Neuronal stem cell (in vitro differentiated cells): ENCODE measurements at regions not wholly inside any gene's neighbourhood (a gene's known extent, or its start where the extent isn't known, plus 50 kb on each side); places are given as distances from the start of the nearest gene placed in this dataset.

Experiments used
- DNase-seq: peaks from one replicate; pipeline ENCODE4 v3.0.0-alpha.2; 2013; ENCODE audit warnings: low spot score
- H2AFZ ChIP-seq: one replicate; pipeline ENCODE4 v1.6.1; 2013; ENCODE audit warnings: mild to moderate bottlenecking, low read length, inconsistent platforms
- H2AK5ac ChIP-seq: 2 replicates; pipeline ENCODE4 v1.6.1; 2013; ENCODE audit warnings: low read depth, mild to moderate bottlenecking, inconsistent platforms, low read length, moderate library complexity, mixed read lengths
- H2BK120ac ChIP-seq: 2 replicates; pipeline ENCODE4 v1.6.1; 2013; ENCODE audit warnings: low read depth, mild to moderate bottlenecking, inconsistent platforms, low read length, moderate library complexity, mixed read lengths
- H2BK12ac ChIP-seq: one replicate; pipeline ENCODE4 v1.6.1; 2013; ENCODE audit warnings: low read length, inconsistent platforms
- H2BK15ac ChIP-seq: 2 replicates; pipeline ENCODE4 v1.6.1; 2013; ENCODE audit warnings: mild to moderate bottlenecking, low read length, inconsistent platforms, mixed read lengths
- H2BK5ac ChIP-seq: one replicate; pipeline ENCODE4 v1.6.1; 2013; ENCODE audit warnings: inconsistent platforms, mild to moderate bottlenecking, low read length, moderate library complexity
- H3K14ac ChIP-seq: one replicate; pipeline ENCODE4 v1.6.1; 2013; ENCODE audit warnings: low read length, inconsistent platforms
- H3K18ac ChIP-seq: 2 replicates; pipeline ENCODE4 v1.6.1; 2013; ENCODE audit warnings: low read length, inconsistent platforms
- H3K23ac ChIP-seq: 2 replicates; pipeline ENCODE4 v1.6.1; 2013; ENCODE audit warnings: low read depth, mild to moderate bottlenecking, mixed read lengths, low read length, inconsistent platforms; ENCODE audit not compliant: poor library complexity
- H3K27ac ChIP-seq: replicated peaks from 3 replicates; pipeline ENCODE4 v1.5.1; 2013; ENCODE audit warnings: low read length, inconsistent platforms
- H3K27me3 ChIP-seq, 3 experiments: 2 replicates each; pipeline ENCODE4 v1.6.1; 2013; ENCODE audit warnings: low read length in 3 of 3, mild to moderate bottlenecking in 2 of 3, inconsistent platforms in 1 of 3, low read depth in 1 of 3, mixed read lengths in 1 of 3, moderate library complexity in 1 of 3; ENCODE audit not compliant: control insufficient read depth in 3 of 3, insufficient read depth in 3 of 3
- H3K36me3 ChIP-seq, 2 donors: replicated peaks in 1 of 2; 2 replicates each; pipeline ENCODE4 v1.6.1; 2013; ENCODE audit warnings: low read length in 2 of 2; ENCODE audit not compliant: control insufficient read depth in 2 of 2, insufficient read depth in 2 of 2
- H3K4ac ChIP-seq: 2 replicates; pipeline ENCODE4 v1.6.1; 2013; ENCODE audit warnings: inconsistent platforms, mild to moderate bottlenecking, low read length, moderate library complexity
- H3K4me1 ChIP-seq, 2 donors: 1 replicate in 1 of 2; 2 replicates in 1 of 2; pipeline ENCODE4 v1.6.1; 2013; ENCODE audit warnings: low read length in 2 of 2, low read depth in 1 of 2; ENCODE audit not compliant: control insufficient read depth in 2 of 2, insufficient read depth in 1 of 2
- H3K4me2 ChIP-seq: one replicate; pipeline ENCODE4 v1.6.1; 2013; ENCODE audit warnings: mild to moderate bottlenecking, low read length, inconsistent platforms; ENCODE audit not compliant: insufficient read depth, poor library complexity, severe bottlenecking
- H3K4me3 ChIP-seq, 2 donors: 2 replicates each; pipeline ENCODE4 v1.5.1; 2013; ENCODE audit warnings: low read length in 2 of 2, mild to moderate bottlenecking in 2 of 2, inconsistent platforms in 1 of 2, moderate library complexity in 1 of 2
- H3K79me1 ChIP-seq: one replicate; pipeline ENCODE4 v1.6.1; 2013; ENCODE audit warnings: low read depth, mild to moderate bottlenecking, inconsistent platforms, low read length, moderate library complexity
- H3K9ac ChIP-seq: one replicate; pipeline ENCODE4 v1.6.1; 2013; ENCODE audit warnings: mild to moderate bottlenecking, low read depth, low read length, inconsistent platforms; ENCODE audit not compliant: poor library complexity
- H3K9me3 ChIP-seq, 2 donors: replicated peaks in 1 of 2; 2 replicates each; pipeline versions ENCODE3 to v1.6.1; 2013; ENCODE audit warnings: low read length in 2 of 2, mild to moderate bottlenecking in 2 of 2, inconsistent platforms in 1 of 2, low read depth in 1 of 2, mixed read lengths in 1 of 2, moderate library complexity in 1 of 2; ENCODE audit not compliant: control insufficient read depth in 2 of 2, insufficient read depth in 1 of 2
- H4K8ac ChIP-seq: one replicate; pipeline ENCODE4 v1.6.1; 2013; ENCODE audit warnings: low read depth, mild to moderate bottlenecking, inconsistent platforms, low read length, moderate library complexity
- H4K91ac ChIP-seq: one replicate; pipeline ENCODE4 v1.6.1; 2013; ENCODE audit warnings: low read length, low read depth, mild to moderate bottlenecking, inconsistent platforms; ENCODE audit not compliant: poor library complexity
- WGBS, 2 donors: extraction: QIAGEN DNeasy Blood & Tissue Kit; methylation state at CpG; one replicate each; pipeline ENCODE4 v1.1.7; 2013; ENCODE audit warnings: missing lambda C conversion rate in 2 of 2, mixed read lengths in 1 of 2; ENCODE audit not compliant: insufficient read length in 2 of 2, insufficient replicate concordance in 1 of 2; ENCODE audit errors: extremely low coverage in 2 of 2; 5-methylcytosine and 5-hydroxymethylcytosine counted together

DNA sequence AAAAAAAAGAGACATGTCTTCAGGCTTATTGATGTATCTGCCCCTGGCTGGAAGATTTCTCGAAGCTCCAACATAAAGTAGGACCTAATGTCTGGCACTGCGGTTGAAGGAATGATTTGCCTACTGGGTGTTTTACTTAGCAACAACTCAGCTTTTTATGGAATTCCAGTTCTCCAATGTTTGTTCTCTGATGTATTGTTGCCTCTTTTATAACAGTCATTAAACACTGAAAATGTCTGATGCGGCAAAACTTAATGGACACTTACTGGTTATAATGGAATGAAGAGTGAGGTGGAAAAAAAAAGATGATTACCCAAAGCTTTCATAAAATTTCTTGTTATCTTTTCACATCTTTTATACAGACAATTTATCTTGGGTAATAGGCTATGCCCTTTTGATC lies 75.6 kb upstream of the ZFP42 start:
- no peak overlapping the region for H2BK15ac ChIP-seq
- H2BK120ac ChIP-seq = no peak overlapping the region
- no peak overlapping the region for H3K4ac ChIP-seq
- no peaks in the 10 kb centered on the region for H3K79me1 ChIP-seq
- no peak overlapping the region for H3K14ac ChIP-seq
- no peak overlapping the region for H3K27ac ChIP-seq
- no peaks in the 10 kb centered on the region for H3K4me1 ChIP-seq
- no peak overlapping the region for H3K23ac ChIP-seq
- WGBS, 2 donors = no CpG with 5 or more reads among the region's 3 CpGs
- H4K8ac ChIP-seq = no peak overlapping the region
- H3K27me3 ChIP-seq = no peaks in the 10 kb centered on the region
- no peak overlapping the region for H3K9ac ChIP-seq
- no peaks in the 10 kb centered on the region for H3K9me3 ChIP-seq
- no peak overlapping the region for H2BK12ac ChIP-seq
- no peak overlapping the region for H3K4me2 ChIP-seq
- H2AFZ ChIP-seq = no peak overlapping the region
- DNase-seq = no peak
- no peak overlapping the region for H2BK5ac ChIP-seq
- H2AK5ac ChIP-seq = no peak overlapping the region
- no peaks in the 10 kb centered on the region for H3K36me3 ChIP-seq
- no peak overlapping the region for H3K18ac ChIP-seq
- H4K91ac ChIP-seq = no peak overlapping the region
- H3K4me3 ChIP-seq = no peak overlapping the region

DNA sequence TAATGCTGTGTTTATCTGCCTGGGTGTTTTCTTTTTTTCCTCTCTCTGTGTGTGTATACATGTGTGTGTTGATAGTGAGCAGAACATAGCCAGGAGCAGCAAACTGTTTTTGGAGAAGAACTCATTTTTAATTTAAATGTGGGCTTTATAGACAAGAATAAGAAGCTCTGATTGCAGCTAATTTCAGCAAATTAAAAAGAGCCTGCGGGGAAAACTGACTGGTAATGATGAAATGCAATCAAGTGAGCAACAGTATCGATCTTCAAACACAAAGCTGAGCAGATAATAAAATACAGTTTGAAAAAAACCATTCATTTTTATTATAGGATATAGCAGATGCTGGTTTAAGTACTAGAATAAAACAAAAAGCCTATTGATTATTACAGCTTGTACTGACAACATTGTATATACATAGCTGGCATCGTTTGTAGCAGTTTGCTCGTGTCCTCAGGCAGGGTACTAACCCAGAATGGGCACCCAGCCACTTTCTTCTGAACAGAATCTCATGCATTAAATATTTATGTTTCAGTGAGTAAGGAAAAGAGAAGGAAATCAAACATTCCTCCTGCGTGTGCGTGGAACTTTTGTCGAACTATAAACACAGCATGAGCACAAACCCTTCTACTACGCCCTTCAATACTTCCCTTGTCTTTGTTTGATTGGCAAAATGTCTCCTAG lies 73.5 kb upstream of the ZFP42 start:
- Histone ChIP-seq H3K27ac (no peak overlapping the region), H3K9me3 (no peaks in the 10 kb centered on the region), H3K4me1 (no peaks in the 10 kb centered on the region), H3K14ac (no peak overlapping the region), H3K4ac (no peak overlapping the region), H2AFZ (no peak overlapping the region), H2BK120ac (no peak overlapping the region), H3K23ac (no peak overlapping the region), H3K9ac (no peak overlapping the region), H3K4me3 (no peak overlapping the region), H3K79me1 (no peaks in the 10 kb centered on the region), H3K18ac (no peak overlapping the region), H3K36me3 (no peaks in the 10 kb centered on the region), H4K91ac (no peak overlapping the region), H4K8ac (no peak overlapping the region), H3K27me3 (no peaks in the 10 kb centered on the region), H2BK12ac (no peak overlapping the region), H2BK15ac (no peak overlapping the region), H2BK5ac (no peak overlapping the region), H3K4me2 (no peak overlapping the region), H2AK5ac (no peak overlapping the region)
- WGBS, 2 donors = no CpG with 5 or more reads among the region's 8 CpGs
- DNase-seq = no peak

DNA sequence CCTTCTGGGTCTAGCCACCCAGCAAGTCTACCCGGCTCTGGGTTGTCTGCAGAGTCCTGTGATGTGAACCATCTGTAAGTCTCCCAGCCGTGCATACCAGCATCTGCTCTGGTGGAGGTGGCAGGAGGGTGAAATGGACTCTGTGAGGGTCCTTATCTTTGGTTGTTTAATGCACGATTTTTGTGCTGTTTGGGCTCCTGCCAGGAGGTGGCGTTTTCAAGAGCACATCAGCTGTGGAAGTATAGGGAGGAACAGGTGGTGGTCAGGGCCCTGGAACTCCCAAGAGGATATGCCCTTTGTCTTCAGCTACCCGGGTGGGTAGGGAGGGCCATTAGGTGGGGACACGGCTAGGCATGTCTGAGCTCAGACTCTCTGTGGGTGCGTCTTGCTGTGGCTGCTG lies 66.5 kb upstream of the ZFP42 start:
- Histone ChIP-seq H2BK12ac (no peak overlapping the region), H3K4me1 (no peaks in the 10 kb centered on the region), H2AK5ac (peak overlapping the region; percentile 28), H3K36me3 (no peaks in the 10 kb centered on the region), H3K27me3 (no peaks in the 10 kb centered on the region), H2BK15ac (no peak overlapping the region), H4K8ac (no peak overlapping the region), H2BK120ac (no peak overlapping the region), H3K4ac (no peak overlapping the region), H3K4me3 (no peak overlapping the region), H3K14ac (no peak overlapping the region), H2AFZ (no peak overlapping the region), H3K23ac (no peak overlapping the region), H2BK5ac (no peak overlapping the region), H3K4me2 (no peak overlapping the region), H3K18ac (peak overlapping the region; percentile 57), H4K91ac (no peak overlapping the region), H3K9ac (no peak overlapping the region), H3K79me1 (no peaks in the 10 kb centered on the region), H3K27ac (no peak overlapping the region), H3K9me3 (peaks cover 0 to 2% of the 10 kb centered on the region in 2 donors)
- no CpG with 5 or more reads among the region's 7 CpGs for WGBS, 2 donors
- no peak for DNase-seq

DNA sequence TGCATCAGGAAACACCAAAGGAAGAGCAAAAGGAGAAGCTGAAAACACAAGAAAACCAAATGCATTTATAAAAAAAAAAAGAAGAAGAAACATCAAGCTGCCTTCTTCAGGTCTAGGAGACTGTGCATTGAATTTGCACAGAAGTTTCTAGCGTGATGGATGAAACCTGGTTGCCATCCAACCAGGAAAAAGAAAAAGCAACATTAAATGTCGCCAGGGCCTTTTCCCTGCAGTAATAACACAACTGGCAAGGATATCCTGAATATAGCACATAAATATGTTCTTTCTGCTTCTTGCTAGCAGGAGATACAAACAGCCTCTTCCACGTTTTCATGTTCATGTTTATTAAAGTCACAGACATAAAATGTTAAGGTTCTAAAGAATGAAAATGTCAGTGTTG lies 60.8 kb upstream of the ZFP42 start:
- Histone ChIP-seq H2BK15ac (no peak overlapping the region), H3K27ac (no peak overlapping the region), H2AFZ (no peak overlapping the region), H3K27me3 (no peaks in the 10 kb centered on the region), H4K8ac (no peak overlapping the region), H3K4me2 (no peak overlapping the region), H3K79me1 (no peaks in the 10 kb centered on the region), H3K9ac (no peak overlapping the region), H4K91ac (no peak overlapping the region), H2BK5ac (no peak overlapping the region), H3K9me3 (no peaks in the 10 kb centered on the region), H3K4me1 (no peaks in the 10 kb centered on the region), H3K4ac (no peak overlapping the region), H2BK120ac (no peak overlapping the region), H2AK5ac (no peak overlapping the region), H3K23ac (no peak overlapping the region), H3K18ac (no peak overlapping the region), H3K36me3 (no peaks in the 10 kb centered on the region), H3K14ac (no peak overlapping the region), H3K4me3 (no peak overlapping the region), H2BK12ac (no peak overlapping the region)
- WGBS, 2 donors = no CpG with 5 or more reads among the region's 3 CpGs
- no peak for DNase-seq
